Trophoblast cell (in vitro differentiated cells and primary cell): ENCODE measurements at regions not wholly inside any gene's neighbourhood (a gene's known extent, or its start where the extent isn't known, plus 50 kb on each side); places are given as distances from the start of the nearest gene placed in this dataset.

Experiments used
- DNase-seq, 2 donors: peaks; one replicate each; pipeline ENCODE4 v3.0.0-alpha.2; 2016
- H2AFZ ChIP-seq: 2 replicates; pipeline ENCODE4 v1.6.1; 2013; ENCODE audit warnings: low read length, moderate library complexity, mild to moderate bottlenecking; ENCODE audit not compliant: insufficient read depth, poor library complexity
- H2AK5ac ChIP-seq: 2 replicates; pipeline ENCODE4 v1.6.1; 2013; ENCODE audit warnings: mild to moderate bottlenecking, low read length
- H2BK120ac ChIP-seq: 2 replicates; pipeline ENCODE4 v1.6.1; 2013; ENCODE audit warnings: low read length, mild to moderate bottlenecking, moderate library complexity; ENCODE audit not compliant: insufficient read depth, poor library complexity
- H2BK12ac ChIP-seq: 2 replicates; pipeline ENCODE4 v1.6.1; 2013; ENCODE audit warnings: mild to moderate bottlenecking, low read length, moderate library complexity
- H2BK5ac ChIP-seq: 2 replicates; pipeline ENCODE4 v1.6.1; 2013; ENCODE audit warnings: low read length, low read depth, moderate library complexity, mild to moderate bottlenecking; ENCODE audit not compliant: poor library complexity
- H3K14ac ChIP-seq: 2 replicates; pipeline ENCODE4 v1.6.1; 2013; ENCODE audit warnings: mild to moderate bottlenecking, low read length
- H3K18ac ChIP-seq: 2 replicates; pipeline ENCODE4 v1.6.1; 2013; ENCODE audit warnings: mild to moderate bottlenecking, low read length
- H3K23ac ChIP-seq: 2 replicates; pipeline ENCODE4 v1.6.1; 2013; ENCODE audit warnings: low read length
- H3K27ac ChIP-seq: 2 replicates; pipeline ENCODE4 v1.5.1; 2013; ENCODE audit warnings: low read depth, mild to moderate bottlenecking, inconsistent platforms, low read length, moderate library complexity
- H3K27me3 ChIP-seq: 2 replicates; pipeline ENCODE4 v1.6.1; 2013; ENCODE audit warnings: inconsistent platforms, mild to moderate bottlenecking, low read length, moderate library complexity; ENCODE audit not compliant: insufficient read depth
- H3K36me3 ChIP-seq, 2 experiments: 1 replicate in 1 of 2; 2 replicates in 1 of 2; pipeline ENCODE4 v1.6.1; 2013; ENCODE audit warnings: low read length in 2 of 2, mild to moderate bottlenecking in 2 of 2, moderate library complexity in 1 of 2; ENCODE audit not compliant: insufficient read depth in 2 of 2, control insufficient read depth in 1 of 2
- H3K4ac ChIP-seq: 2 replicates; pipeline ENCODE4 v1.6.1; 2013; ENCODE audit warnings: low read depth, mild to moderate bottlenecking, low read length, moderate library complexity
- H3K4me1 ChIP-seq, 2 experiments: 1 replicate in 1 of 2; 2 replicates in 1 of 2; pipeline ENCODE4 v1.6.1; 2013; ENCODE audit warnings: low read length in 2 of 2, mild to moderate bottlenecking in 2 of 2, moderate library complexity in 1 of 2; ENCODE audit not compliant: insufficient read depth in 2 of 2, control insufficient read depth in 1 of 2
- H3K4me2 ChIP-seq: 2 replicates; pipeline ENCODE4 v1.6.1; 2013; ENCODE audit warnings: inconsistent platforms, mild to moderate bottlenecking, low read length, moderate library complexity
- H3K4me3 ChIP-seq: 2 replicates; pipeline ENCODE4 v1.5.1; 2013; ENCODE audit warnings: mild to moderate bottlenecking, low read depth, low read length, inconsistent platforms
- H3K79me1 ChIP-seq: one replicate; pipeline ENCODE4 v1.6.1; 2013; ENCODE audit warnings: low read length
- H3K79me2 ChIP-seq: 2 replicates; pipeline ENCODE4 v1.6.1; 2013; ENCODE audit warnings: low read length, mild to moderate bottlenecking; ENCODE audit not compliant: control insufficient read depth, insufficient read depth, poor library complexity
- H3K9ac ChIP-seq: 2 replicates; pipeline ENCODE4 v1.6.1; 2013; ENCODE audit warnings: mild to moderate bottlenecking, low read length
- H3K9me3 ChIP-seq: 2 replicates; pipeline ENCODE4 v1.6.1; 2013; ENCODE audit warnings: low read depth, mild to moderate bottlenecking, control low read depth, inconsistent platforms, low read length; ENCODE audit not compliant: insufficient read depth
- H4K12ac ChIP-seq: 2 replicates; pipeline ENCODE4 v1.6.1; 2013; ENCODE audit warnings: low read depth, mild to moderate bottlenecking, low read length, moderate library complexity
- H4K8ac ChIP-seq: 2 replicates; pipeline ENCODE4 v1.6.1; 2013; ENCODE audit warnings: low read depth, mild to moderate bottlenecking, low read length, moderate library complexity
- H4K91ac ChIP-seq: one replicate; pipeline ENCODE4 v1.6.1; 2013; ENCODE audit warnings: low read depth, mild to moderate bottlenecking, low read length, moderate library complexity
- WGBS: extraction: QIAGEN DNeasy Blood & Tissue Kit; methylation state at CpG from one replicate; pipeline ENCODE4 v1.1.7; 2013; ENCODE audit warnings: missing lambda C conversion rate; ENCODE audit not compliant: insufficient read length, insufficient coverage; ENCODE audit errors: extremely low coverage; 5-methylcytosine and 5-hydroxymethylcytosine counted together

GRCh38 chr1:87806379-87807094 is 477.9 kb downstream of the LMO4 start:
- Histone ChIP-seq H3K79me2 (no peaks in the 10 kb centered on the region), H4K91ac (no peak overlapping the region), H3K4me3 (no peak overlapping the region), H3K4me2 (no peak overlapping the region), H2BK120ac (no peak overlapping the region), H2BK12ac (no peak overlapping the region), H4K12ac (no peak overlapping the region), H3K14ac (no peak overlapping the region), H3K18ac (no peak overlapping the region), H3K9me3 (no peaks in the 10 kb centered on the region), H3K23ac (no peak overlapping the region), H2BK5ac (no peak overlapping the region), H3K27ac (no peak overlapping the region), H3K9ac (no peak overlapping the region), H4K8ac (no peak overlapping the region), H2AFZ (no peak overlapping the region), H3K4me1 (no peaks in the 10 kb centered on the region), H2AK5ac (no peak overlapping the region), H3K79me1 (no peaks in the 10 kb centered on the region), H3K36me3 (no peaks in the 10 kb centered on the region), H3K4ac (no peak overlapping the region), H3K27me3 (no peaks in the 10 kb centered on the region)
- no CpG with 5 or more reads among the region's 6 CpGs for WGBS
- no peak for DNase-seq

- Histone ChIP-seq H3K14ac (no peak overlapping the region), H3K79me1 (no peaks in the 10 kb centered on the region), H3K9me3 (no peaks in the 10 kb centered on the region), H3K23ac (no peak overlapping the region), H4K91ac (no peak overlapping the region), H2AK5ac (no peak overlapping the region), H3K9ac (no peak overlapping the region), H2BK12ac (no peak overlapping the region), H3K4me1 (no peaks in the 10 kb centered on the region), H2BK5ac (no peak overlapping the region), H3K4me3 (no peak overlapping the region), H3K27me3 (no peaks in the 10 kb centered on the region), H4K12ac (no peak overlapping the region), H3K36me3 (no peaks in the 10 kb centered on the region), H2BK120ac (no peak overlapping the region), H2AFZ (no peak overlapping the region), H4K8ac (no peak overlapping the region), H3K4ac (no peak overlapping the region), H3K4me2 (no peak overlapping the region), H3K79me2 (no peaks in the 10 kb centered on the region), H3K18ac (no peak overlapping the region), H3K27ac (no peak overlapping the region)
- DNase-seq, result no peak
- no CpG with 5 or more reads among the region's 1 CpG for WGBS
These were observed 481.5 kb downstream of the LMO4 start for GRCh38 chr1:87810166-87810565.

- Histone ChIP-seq H3K79me1 (no peaks in the 10 kb centered on the region), H4K91ac (no peak overlapping the region), H3K27ac (no peak overlapping the region), H3K4me3 (no peak overlapping the region), H3K4me2 (no peak overlapping the region), H3K4ac (no peak overlapping the region), H2BK5ac (no peak overlapping the region), H3K18ac (no peak overlapping the region), H3K79me2 (no peaks in the 10 kb centered on the region), H2BK120ac (no peak overlapping the region), H3K9me3 (no peaks in the 10 kb centered on the region), H4K8ac (no peak overlapping the region), H2AFZ (no peak overlapping the region), H2AK5ac (no peak overlapping the region), H3K23ac (no peak overlapping the region), H3K9ac (no peak overlapping the region), H2BK12ac (no peak overlapping the region), H3K4me1 (no peaks in the 10 kb centered on the region), H4K12ac (no peak overlapping the region), H3K27me3 (no peaks in the 10 kb centered on the region), H3K36me3 (no peaks in the 10 kb centered on the region), H3K14ac (no peak overlapping the region)
- WGBS, result no CpG with 5 or more reads among the region's 6 CpGs
- DNase-seq, result no peak
These were observed 484.3 kb downstream of the LMO4 start for GRCh38 chr1:87812871-87813577.

- no peak overlapping the region for H4K12ac ChIP-seq
- WGBS, result no CpG with 5 or more reads among the region's 1 CpG
These were observed 485.9 kb downstream of the LMO4 start for GRCh38 chr1:87814573-87814972.

More at GRCh38 chr1:87814573-87814972, 485.9 kb downstream of the LMO4 start:
- Histone ChIP-seq H4K91ac (no peak overlapping the region), H3K9ac (no peak overlapping the region), H3K36me3 (no peaks in the 10 kb centered on the region), H2AK5ac (no peak overlapping the region), H4K8ac (no peak overlapping the region), H3K14ac (no peak overlapping the region), H3K27ac (no peak overlapping the region), H2BK120ac (no peak overlapping the region), H2AFZ (no peak overlapping the region), H2BK5ac (no peak overlapping the region), H2BK12ac (no peak overlapping the region), H3K4me3 (no peak overlapping the region), H3K4me1 (no peaks in the 10 kb centered on the region), H3K23ac (no peak overlapping the region), H3K79me1 (no peaks in the 10 kb centered on the region), H3K4ac (no peak overlapping the region), H3K79me2 (no peaks in the 10 kb centered on the region), H3K18ac (no peak overlapping the region), H3K27me3 (no peaks in the 10 kb centered on the region), H3K4me2 (no peak overlapping the region), H3K9me3 (no peaks in the 10 kb centered on the region)
- no peak for DNase-seq
